ENCODE measurements at regions not wholly inside any gene's neighbourhood (a gene's known extent, or its start where the extent isn't known, plus 50 kb on each side); places are given as distances from the start of the nearest gene placed in this dataset.
A peak's percentile ranks its signal among the peaks of the same experiment; 100 is the strongest.

DNA sequence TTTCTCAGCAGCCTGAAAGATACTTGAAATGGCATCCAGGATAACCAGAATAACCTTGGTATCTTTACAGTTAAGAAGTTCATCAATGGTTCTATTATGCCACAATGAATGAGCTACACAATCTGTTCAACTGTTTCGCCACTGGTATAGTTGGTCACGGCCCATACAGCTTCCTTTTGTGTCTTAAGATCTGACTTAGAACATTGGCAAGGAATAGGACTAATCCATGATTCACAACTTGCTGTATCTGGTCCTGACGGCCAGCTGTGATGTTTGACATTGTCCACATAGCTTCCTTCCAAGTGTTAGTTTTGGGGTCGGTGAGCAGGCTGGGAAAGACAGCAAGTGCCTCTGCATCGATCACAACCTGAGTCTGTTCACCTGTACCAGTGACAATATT is 113.3 kb upstream of the RAD23B start:
- no peak for DNase-seq

DNA sequence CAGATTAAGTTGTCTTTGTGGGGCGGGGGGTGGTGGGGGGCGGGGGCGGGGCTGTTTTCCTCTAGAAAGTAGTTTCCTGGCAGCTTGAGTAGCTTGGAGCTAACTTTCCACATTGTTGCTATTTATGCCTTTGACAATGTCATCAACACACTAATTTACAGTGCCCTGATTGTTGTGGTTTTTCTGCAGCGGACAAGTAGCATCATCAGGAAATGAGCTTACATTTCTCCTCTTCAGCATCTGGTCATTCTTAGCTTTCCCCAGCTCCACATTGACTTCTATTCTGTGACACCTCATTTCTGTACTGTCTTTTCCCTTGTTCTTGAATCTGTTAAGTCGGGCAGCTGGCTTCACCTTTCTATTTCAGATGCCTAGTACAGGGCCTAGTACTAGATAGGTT is 112.3 kb upstream of the RAD23B start:
- no peak for DNase-seq

DNA sequence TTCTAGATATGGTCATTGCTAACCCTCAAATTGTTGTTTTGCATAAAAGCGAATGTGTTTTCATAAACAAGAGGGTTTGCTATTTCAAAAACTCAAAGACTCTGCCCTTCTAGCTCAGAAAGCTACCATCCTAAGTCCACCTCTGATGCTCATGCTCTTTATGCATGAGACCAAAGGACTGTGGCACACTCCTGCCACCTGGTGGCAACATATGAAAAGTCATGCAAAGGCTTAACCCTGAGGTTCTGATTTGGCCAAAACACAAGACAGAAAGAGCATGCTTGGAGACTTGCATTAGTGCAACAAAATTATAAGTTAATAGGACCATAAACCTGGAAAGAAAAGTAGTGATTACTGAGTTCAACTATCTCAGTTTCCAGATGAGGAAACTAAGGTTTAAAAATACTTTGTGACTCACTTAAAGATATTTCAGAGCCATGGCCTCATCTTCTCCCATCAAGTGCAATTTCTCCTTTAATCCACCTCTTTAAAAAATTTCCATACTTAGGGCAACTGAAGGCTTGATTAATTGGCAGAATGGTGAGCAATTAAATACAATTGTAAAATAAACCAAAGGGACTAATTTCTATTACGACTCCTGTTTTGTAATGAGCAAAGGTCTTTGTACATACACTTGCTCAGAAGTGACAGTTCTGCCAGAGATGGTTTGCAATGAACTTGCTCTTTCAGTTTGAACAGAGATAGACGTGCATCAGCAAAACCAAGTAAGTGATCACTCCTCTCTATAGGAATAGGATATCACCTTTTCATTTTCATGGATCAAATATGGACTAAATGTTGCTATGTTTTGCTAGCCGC is 110.7 kb upstream of the RAD23B start:
- DNase-seq: peak; percentile 82 to 88 (median 86)

DNA sequence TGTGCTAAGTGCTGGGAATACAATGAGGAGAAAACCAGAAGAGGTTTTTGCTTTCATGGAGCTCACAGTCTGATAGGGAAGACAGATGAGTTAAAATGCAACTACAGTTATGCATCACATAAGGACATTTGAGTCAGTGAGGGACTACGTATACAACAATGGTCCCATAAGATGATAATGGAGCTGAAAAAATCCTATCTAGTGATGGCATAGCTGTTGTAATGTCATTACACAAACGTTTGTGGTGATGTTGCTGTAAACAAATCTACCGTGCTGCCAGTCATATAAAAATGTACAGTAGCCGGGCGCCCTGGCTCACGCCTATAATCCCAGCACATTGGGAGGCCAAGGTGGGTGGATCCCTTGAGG is 110.1 kb upstream of the RAD23B start:
- DNase-seq: no peak

DNA sequence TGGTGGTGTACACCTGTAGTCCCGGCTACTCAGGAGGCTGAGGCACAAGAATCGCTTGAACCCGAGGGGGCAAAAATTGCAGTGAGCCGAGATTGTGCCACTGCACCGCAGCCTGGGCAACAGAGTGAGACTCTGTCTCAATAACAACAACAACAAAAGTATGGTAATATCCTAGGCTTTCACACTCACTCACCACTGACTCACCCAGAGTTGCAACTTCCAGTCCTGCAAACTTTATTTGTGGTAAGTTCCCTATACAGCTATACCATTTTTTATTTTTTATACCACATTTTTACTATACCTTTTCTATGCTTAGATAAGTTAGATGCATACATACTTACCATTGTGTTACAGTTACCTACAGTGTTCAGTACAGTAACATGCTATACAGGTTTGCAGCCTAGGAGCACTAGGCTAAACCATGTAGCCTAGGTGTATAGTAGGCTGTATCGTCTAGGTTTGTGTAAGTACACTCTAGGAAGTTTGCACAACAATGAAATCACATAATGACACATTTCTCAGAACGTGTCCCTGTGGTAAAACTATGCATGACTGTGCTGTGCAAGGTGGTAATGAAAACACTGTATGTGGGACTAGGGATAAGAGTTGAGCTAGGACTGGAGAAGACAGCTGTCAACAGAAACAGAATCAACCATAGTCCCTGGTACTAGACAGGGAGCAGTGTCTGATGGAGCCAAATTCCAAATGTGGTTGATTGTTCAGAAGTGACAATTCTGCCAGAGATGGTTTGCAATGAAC is 109.5 kb upstream of the RAD23B start:
- DNase-seq: peak; percentile 35 to 64 (median 57)

DNA sequence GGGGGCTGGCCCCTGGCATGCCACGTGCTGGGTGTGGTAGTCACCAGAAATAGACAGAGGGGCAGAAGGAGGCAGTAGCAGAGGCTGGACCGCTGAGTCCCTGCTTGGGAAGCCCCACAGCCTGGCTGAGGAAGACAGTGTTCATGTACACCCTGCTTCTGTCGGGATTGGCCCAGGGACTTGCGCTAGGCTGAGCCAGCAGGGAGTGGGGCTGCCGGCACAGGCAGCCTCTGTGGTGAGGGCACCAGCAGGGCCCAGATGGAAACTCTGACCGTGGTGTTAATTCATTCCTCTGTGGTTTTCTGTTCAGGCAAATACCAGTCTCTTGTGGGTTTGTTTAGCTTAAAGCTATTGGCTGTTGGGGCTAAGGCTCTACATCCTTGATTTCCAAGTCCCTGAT is 108.6 kb upstream of the RAD23B start:
- DNase-seq: no peak

DNA sequence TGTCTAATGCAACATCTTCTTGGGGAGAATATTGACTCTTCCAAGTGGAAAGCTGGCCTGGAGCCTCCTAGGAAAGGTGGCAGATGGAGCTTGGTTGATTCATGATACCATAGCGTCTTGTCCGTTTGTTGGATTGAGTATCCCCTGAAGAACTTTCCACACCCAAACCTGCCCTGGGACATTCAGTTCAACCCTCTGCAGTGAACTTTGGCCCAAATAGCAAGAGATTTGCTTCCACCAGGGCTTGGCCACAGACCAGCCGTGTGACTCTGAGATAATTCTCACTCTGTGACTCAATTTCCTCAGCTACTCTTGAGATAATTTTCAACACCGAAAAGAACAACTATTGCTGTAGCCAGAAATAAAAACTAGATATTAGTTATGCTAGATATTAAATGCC is 108.0 kb upstream of the RAD23B start:
- peak in 3 of 4 experiments; percentile 48 to 66 (median 65) for DNase-seq

DNA sequence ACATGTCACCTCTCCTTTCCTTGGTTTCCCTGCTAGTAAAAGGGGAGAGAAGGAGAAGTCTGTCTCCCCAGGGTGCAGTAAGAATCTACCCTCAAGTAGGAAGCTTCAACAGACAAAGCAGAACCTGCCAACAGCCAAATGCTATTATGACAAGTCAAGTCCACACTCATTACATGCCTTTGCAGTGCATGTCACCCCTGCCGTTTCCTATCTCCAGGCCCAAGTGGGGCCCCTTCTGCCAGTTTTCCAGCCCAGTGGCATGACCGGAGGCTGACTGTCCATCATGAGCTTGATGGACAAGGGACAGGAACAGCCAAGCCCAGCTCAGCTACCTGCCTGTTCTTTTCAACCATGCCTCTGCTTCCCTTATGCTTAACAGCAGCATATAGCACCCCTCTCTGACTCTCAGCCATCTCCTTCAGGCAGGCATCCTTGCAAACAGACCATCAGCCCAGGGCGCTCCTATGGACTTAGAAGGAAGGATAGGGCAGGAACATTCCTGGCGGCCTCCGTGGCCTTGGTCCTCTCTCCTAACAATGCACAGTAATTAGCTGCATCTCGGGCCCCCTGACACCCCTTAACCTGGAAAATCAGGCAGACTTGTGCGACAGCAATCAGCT is 107.2 kb upstream of the RAD23B start:
- peak in 3 of 4 experiments; percentile 30 to 55 (median 47) for DNase-seq

DNA sequence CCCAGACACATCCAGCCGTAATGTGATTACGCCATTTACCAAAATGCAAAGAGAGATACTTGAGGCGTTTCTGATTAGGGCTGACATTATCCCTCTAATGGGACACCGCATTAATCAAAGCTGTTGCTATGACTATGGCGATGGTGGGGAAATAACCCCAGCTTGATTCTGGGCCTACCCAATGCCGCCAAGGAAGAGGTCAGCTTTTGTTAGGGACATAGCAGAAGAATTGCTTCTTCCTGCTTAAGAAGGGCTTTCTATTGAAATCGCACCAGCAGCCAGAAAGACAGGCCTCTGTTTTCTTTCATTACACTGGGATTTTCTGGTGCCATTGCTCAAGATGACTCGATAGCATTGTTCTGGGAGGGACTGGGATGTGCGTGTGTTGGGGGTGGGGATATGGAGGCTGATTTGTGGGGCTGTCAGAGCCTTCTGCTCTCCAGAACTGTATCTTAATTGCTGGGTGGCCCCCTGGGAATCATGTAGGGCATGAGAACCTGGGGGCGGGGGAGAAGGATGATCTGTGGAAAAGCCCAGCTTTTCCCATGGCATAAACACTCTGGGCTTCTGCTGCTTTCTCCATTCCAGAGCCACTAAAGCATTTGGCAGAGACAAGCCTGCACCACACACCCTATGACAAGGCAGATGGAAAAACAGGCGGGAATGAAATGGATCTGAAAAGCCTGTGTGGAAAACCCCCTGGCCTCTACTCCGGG is 106.5 kb upstream of the RAD23B start:
- no peak for DNase-seq

DNA sequence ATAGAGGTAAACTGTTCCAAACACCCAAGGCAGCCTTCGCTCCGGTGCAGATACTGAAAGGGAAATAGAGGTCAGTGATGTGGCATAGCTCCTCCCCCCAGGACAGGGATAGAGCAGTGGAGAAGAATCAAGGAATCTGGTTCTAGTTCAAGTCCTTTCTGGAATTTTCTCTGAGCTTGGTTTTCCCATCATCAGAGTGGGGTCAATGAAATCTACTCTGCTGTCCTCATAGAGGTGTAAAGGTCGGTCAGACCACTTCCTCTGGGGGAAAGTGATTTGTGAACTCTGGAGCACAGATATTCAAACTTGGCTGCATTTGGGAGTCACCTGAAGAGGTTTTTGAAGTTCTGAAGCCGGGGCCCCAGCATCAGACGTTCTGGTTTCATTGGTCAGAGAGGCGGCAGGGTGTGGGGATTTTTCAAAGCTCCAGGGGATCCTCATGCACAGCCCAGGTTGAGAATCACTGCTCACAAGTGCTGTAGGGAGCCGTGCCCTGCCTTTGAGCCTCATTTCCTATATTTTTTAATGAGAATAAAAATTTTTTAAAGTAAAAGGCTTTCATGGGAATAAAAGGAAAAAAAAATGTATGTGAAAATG is 105.7 kb upstream of the RAD23B start:
- no peak for DNase-seq

DNA sequence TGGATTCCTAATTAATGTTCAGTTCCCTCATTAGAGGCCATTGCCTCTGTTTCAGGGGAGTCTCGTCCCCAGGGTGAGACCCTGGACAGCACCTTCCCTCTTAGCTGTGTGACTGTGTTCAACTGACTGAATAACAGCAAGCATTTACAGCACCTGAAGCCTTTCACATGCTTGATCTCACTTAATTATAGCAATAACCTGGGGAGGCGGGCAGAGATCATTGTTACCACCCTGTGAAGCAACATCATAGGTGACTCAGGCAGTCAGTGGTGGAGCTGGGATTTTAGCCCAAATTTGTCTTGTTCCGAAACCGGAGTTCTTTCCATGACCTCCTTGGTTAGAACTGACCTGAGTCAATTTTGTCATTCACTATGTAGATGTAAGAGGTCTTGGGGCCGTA is 105.2 kb upstream of the RAD23B start:
- DNase-seq: no peak

DNA sequence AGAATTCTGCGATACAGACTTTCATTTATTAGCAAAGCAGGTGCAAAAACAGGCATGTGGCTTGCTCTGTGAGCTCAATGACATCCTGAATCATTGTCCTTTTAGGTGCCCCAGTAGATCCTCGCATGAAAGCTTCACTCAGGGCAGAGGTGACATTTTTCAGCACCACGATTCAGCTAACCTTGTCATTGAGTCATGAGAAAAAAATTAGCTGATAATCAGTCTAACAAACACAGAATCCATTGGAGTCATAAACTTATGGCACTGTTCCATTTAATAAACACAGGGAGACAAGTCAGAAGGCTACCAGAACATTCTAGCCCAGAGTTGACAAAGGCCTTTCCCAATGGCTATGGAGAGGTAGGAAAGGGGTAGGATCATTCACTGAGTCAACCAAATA is 104.8 kb upstream of the RAD23B start:
- no peak for DNase-seq

DNA sequence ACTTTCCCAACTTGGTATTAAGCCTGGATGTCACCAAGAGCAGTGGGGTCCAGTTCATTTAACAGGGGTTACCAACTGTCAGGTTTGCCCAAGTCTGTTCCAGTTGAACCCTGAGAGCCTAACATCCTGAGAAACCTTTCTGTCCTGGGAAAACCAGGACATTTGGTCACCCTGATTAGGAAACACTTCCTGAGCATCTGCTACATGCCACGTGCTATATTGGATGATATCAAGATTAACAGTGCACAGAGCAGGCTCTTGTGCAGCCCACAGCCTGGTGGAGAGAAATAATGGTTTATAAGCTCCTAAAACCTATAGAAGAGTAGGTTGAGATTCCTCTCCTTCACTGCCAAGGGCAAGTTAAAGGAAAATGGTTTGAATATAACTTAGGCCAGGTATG is 102.9 kb upstream of the RAD23B start:
- DNase-seq: no peak

DNA sequence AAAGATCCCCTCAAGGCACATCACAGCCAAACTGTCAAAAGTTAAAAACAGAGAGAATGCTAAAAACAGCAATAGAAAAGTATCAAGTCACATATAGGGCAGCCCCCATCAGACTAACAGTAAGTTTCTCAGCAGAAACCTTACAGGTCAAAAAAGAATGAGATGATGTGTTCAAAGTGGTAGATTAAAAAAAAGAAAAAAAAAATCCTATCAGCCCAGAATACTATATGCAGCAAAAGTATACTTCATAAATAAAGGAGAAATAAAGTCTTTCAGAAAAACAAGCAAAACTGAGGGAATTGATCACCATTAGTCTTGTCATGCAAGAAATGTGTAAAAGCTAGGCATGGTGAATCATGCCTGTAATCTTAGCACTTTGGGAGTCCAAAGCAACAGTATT is 99.9 kb upstream of the RAD23B start:
- no peak for DNase-seq

DNA sequence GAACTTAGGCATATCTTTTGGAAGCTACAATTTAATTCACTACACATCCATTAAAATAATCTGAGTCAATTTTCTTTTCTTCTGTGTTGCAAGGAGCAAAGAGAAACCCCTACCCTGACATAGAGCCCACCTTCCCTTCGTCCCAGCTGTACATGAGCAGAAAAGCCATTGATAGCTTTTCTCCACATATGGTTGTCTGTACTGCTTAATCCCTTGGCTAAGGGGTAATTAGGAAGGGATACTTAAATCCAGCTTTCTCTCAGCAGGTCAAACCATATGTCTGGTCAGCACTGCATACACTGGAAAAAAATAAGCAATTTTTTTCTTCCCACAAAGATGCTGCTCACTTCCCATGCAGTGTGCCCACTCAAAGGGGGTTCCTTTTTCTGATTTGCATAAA is 94.7 kb upstream of the RAD23B start:
- peak in 2 of 4 experiments; percentile 14 for DNase-seq

DNA sequence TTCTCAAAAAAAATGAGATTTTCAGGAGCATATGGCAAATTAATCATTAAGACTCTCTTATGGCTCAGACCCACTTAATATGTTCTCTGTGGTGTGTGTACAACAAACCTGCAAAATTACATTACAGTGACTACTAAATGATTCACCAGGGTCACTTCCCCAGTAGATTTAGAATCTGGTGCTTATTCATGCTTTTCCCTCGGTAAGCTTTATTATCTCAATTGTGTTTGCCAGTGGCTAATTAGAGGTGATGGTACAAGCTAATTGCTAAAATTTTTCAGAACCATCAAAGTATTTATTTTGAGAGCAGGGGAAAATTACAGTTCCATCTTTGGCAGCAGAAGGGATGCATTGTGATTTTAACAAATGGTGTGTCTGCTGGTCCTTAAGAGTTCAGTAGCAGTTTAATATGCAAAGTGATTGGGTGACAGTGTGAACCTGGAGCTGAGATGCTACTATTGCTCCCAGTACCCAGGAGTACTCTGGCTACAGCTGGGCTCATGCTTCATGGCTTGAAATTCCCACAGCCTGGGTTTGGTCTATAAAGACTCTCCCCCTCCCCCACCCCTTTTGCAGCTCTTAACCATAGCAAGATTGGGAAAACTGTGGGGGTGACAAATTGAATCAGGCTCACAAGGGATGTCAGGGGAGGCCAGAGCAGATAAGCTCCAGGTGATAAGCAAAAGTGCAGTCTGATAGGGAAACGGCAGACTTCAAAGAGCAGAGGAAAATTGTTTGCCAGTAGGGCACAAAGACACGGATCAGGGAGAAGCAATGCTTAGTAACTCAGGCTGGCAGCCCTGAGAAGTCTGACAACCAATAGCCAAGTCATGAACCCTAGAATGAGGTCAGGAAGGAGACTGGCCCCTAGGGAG is 92.8 kb upstream of the RAD23B start:
- peak in 1 of 4 experiments; percentile 30 for DNase-seq

DNA sequence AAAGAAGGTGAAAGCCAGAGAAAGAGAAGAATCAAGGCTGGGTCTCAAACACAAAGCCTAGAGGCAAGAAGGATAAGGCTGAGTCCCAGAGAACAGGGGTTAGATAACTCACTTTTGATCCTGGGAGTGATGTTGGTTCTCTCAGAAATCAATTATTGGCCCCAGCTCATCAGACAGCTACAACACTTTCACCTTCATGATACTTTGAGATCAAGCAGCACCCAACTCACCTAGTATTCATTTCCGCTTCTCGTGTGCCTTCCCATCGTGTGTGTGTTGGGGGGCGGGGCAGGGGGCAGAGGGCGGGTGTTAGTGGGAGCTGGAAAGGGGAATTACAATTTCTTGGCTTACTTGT is 92.2 kb upstream of the RAD23B start:
- no peak for DNase-seq

DNA sequence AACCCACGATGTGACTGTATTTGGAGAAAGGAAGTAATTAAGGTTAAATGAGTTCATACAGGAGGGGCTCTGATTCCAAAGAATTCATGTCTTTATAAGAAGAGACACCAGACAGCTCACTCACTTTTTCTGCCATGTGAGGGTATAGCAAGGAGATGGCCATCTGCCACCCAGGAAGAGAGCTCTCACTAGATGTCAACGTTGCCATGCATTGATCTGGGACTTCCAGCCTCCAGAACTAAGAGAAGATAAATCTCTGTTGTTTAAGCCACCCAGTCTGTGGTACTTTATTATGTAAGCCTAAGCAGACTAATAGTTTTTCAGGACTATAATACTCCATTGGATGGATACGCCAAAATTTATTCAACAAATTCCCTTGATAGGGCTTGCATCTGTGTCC is 89.8 kb upstream of the RAD23B start:
- DNase-seq: no peak

DNA sequence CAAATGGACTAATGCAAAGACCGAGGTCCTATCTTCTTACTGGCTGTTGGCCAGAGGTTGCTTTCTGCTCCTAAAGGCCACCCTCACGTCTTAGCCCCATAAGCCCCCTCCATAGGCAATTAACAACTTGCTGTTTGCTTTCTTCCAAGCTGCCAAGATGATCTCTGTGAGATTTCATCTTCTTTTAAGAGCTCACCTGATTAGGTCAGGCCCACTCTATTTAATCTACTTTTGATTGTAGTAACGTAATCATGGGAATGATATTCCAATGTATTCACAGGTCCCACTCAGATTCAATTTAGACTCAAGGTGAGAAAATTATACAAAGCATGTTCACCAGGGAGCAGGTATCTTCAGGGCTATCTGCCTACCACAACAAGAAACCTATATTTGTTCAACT is 84.4 kb upstream of the RAD23B start:
- DNase-seq: no peak

DNA sequence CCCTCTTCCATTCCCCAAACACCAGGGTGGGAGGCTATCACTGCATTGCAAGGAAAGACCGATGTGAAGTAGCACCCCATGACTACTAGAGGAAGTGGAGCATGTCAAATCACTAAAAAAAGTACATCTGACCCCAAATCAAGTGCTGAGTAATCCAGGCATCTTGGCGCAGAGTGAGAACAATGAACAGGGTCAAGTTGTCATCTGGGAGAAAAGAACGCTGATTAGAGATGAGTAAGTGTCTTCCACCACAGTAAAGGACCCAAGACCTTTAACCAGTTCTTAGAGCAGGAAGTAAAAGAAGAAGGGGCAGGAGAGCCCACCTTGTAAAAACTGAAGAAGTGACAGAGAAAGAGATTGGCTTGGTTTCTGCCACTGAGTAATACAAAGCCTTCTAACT is 75.0 kb upstream of the RAD23B start:
- peak in 2 of 4 experiments; percentile 38 to 46 for DNase-seq

DNA sequence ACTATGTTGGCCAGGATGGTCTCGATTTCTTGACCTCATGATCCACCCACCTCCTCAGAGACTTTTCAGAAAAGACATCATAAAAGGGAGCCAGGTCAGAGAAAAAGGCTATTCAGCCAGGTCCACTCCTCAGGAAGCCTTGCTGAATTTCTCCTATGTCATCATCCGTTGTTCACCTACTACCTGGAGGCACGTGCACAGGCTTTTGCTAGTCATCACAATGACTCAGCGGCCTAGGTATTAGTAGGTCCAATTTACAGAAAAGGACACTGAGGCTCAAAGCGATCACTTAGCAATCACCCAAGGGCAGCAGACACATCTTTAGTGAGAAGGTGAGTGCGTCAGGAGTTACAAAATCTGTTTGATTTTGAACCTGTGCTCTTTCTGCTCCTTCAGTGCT is 72.3 kb upstream of the RAD23B start:
- no peak for DNase-seq

Measured in suppressor macrophage (primary cell).